WTC11 (cell line): ENCODE measurements at regions not wholly inside any gene's neighbourhood (a gene's known extent, or its start where the extent isn't known, plus 50 kb on each side); places are given as distances from the start of the nearest gene placed in this dataset.

Source experiments
- ATAC-seq: fragments of 200-7000 bp; cut with Tn5 transposase; 2 replicates; pipeline ENCODE4 v1.10.0; 2021; ENCODE audit warnings: mild to moderate bottlenecking, moderate library complexity
- CTCF ChIA-PET: fragments of 300-600 bp; sonication (Branson Sonifier 250); formaldehyde crosslinking; loops from one replicate; lab custom pipeline; 2021; ENCODE audit warnings: antibody characterized with exemption; lab: Charles Lee
- POLR2A ChIA-PET: fragments of 350-600 bp; sonication (Branson Sonifier 250); formaldehyde crosslinking; loops from one replicate; lab custom pipeline; 2021; ENCODE audit warnings: antibody characterized with exemption; lab: Charles Lee
- DNase-seq: peaks from one replicate; pipeline ENCODE4 v3.0.0; 2021; ENCODE audit warnings: low spot score
- H3K27ac Mint-ChIP-seq: 2 replicates; pipeline ENCODE4 v1.8.0; 2021; ENCODE audit warnings: mixed read lengths
- H3K27me3 Mint-ChIP-seq: 2 replicates; pipeline ENCODE4 v1.8.0; 2021; ENCODE audit warnings: low read depth, mild to moderate bottlenecking, moderate library complexity, mixed read lengths
- H3K36me3 Mint-ChIP-seq: 2 replicates; pipeline ENCODE4 v1.8.0; 2021; ENCODE audit warnings: mixed read lengths
- H3K4me1 Mint-ChIP-seq: 2 replicates; pipeline ENCODE4 v1.8.0; 2022; ENCODE audit warnings: mixed read lengths
- H3K4me3 Mint-ChIP-seq: 2 replicates; pipeline ENCODE4 v1.8.0; 2021; ENCODE audit warnings: mild to moderate bottlenecking, moderate library complexity, mixed read lengths
- H3K9me3 Mint-ChIP-seq: 2 replicates; pipeline ENCODE4 v1.8.0; 2021; ENCODE audit warnings: mixed read lengths
- CREB1 ChIP-seq: sonication (generic); formaldehyde crosslinking; IDR thresholded peaks from 2 replicates; pipeline ENCODE4 v1.8.0; 2023; ENCODE audit warnings: mild to moderate bottlenecking, missing genetic modification reagents
- EMX1 ChIP-seq: fragments of 250-450 bp; sonication (Bioruptor Pico); IDR thresholded peaks from 2 replicates; pipeline ENCODE4 v1.8.0; 2021; ENCODE audit warnings: mild to moderate bottlenecking
- FOXP1 ChIP-seq: sonication (generic); formaldehyde crosslinking; IDR thresholded peaks from 2 replicates; pipeline ENCODE4 v1.8.0; 2022; ENCODE audit warnings: missing genetic modification reagents, mild to moderate bottlenecking, moderate library complexity, borderline replicate concordance
- GABPB1 ChIP-seq: sonication (generic); formaldehyde crosslinking; IDR thresholded peaks from 2 replicates; pipeline ENCODE4 v1.8.1; 2023; ENCODE audit warnings: mild to moderate bottlenecking, missing genetic modification reagents
- IRF2 ChIP-seq: sonication (generic); formaldehyde crosslinking; IDR thresholded peaks from 2 replicates; pipeline ENCODE4 v1.8.0; 2022; ENCODE audit warnings: low read depth, missing genetic modification reagents, borderline replicate concordance
- JUN ChIP-seq: sonication (generic); formaldehyde crosslinking; IDR thresholded peaks from 2 replicates; pipeline ENCODE4 v1.8.0; 2023; ENCODE audit warnings: mild to moderate bottlenecking, missing genetic modification reagents
- KAT7 ChIP-seq: sonication (generic); formaldehyde crosslinking; IDR thresholded peaks from 2 replicates; pipeline ENCODE4 v1.8.1; 2023; ENCODE audit warnings: missing genetic modification reagents, mild to moderate bottlenecking, borderline replicate concordance
- MYBL2 ChIP-seq: sonication (generic); formaldehyde crosslinking; IDR thresholded peaks from 2 replicates; pipeline ENCODE4 v1.8.1; 2023; ENCODE audit warnings: mild to moderate bottlenecking, moderate library complexity, missing genetic modification reagents
- NFATC4 ChIP-seq: fragments of 250-450 bp; sonication (Bioruptor Pico); IDR thresholded peaks from 2 replicates; pipeline ENCODE4 v1.9.0; 2021; ENCODE audit warnings: mild to moderate bottlenecking
- NFE2L1 ChIP-seq: sonication (generic); formaldehyde crosslinking; IDR thresholded peaks from 2 replicates; pipeline ENCODE4 v1.8.1; 2023; ENCODE audit warnings: missing genetic modification reagents
- TCF7 ChIP-seq: sonication (generic); formaldehyde crosslinking; IDR thresholded peaks from 2 replicates; pipeline ENCODE4 v1.8.0; 2022; ENCODE audit warnings: mild to moderate bottlenecking, low read depth, missing genetic modification reagents, moderate library complexity
- TP53 ChIP-seq: sonication (generic); formaldehyde crosslinking; IDR thresholded peaks from 2 replicates; pipeline ENCODE4 v1.8.1; 2023; ENCODE audit warnings: mild to moderate bottlenecking, missing genetic modification reagents
- ZNF138 ChIP-seq: sonication (generic); formaldehyde crosslinking; conservative IDR thresholded peaks from 2 replicates; pipeline ENCODE4 v1.8.1; 2022; ENCODE audit warnings: mild to moderate bottlenecking, moderate library complexity, missing genetic modification reagents
- ZNF317 ChIP-seq: sonication (generic); formaldehyde crosslinking; IDR thresholded peaks from 2 replicates; pipeline ENCODE4 v1.8.1; 2023; ENCODE audit warnings: low read depth, mild to moderate bottlenecking, moderate library complexity, missing genetic modification reagents, borderline replicate concordance
- TF ChIP-seq, protein P1 (sequence below): fragments of 250-450 bp; sonication (Bioruptor Pico); IDR thresholded peaks from 2 replicates; pipeline ENCODE4 v2.1.2; 2022; ENCODE audit warnings: mild to moderate bottlenecking, moderate library complexity
- TF ChIP-seq, protein P2 (sequence below): fragments of 250-450 bp; sonication (Bioruptor Pico); IDR thresholded peaks from 2 replicates; pipeline ENCODE4 v1.9.0; 2021; ENCODE audit warnings: mild to moderate bottlenecking
- TF ChIP-seq, protein P3 (sequence below): sonication (generic); formaldehyde crosslinking; IDR thresholded peaks from 2 replicates; pipeline ENCODE4 v1.8.1; 2022; ENCODE audit warnings: mild to moderate bottlenecking, moderate library complexity, missing genetic modification reagents
- TF ChIP-seq, protein P4 (sequence below): sonication (generic); formaldehyde crosslinking; IDR thresholded peaks from 2 replicates; pipeline ENCODE4 v1.8.1; 2023; ENCODE audit warnings: mild to moderate bottlenecking, missing genetic modification reagents, moderate library complexity
- TF ChIP-seq, protein P5 (sequence below): sonication (generic); formaldehyde crosslinking; IDR thresholded peaks from 2 replicates; pipeline ENCODE4 v1.8.1; 2023; ENCODE audit warnings: mild to moderate bottlenecking, moderate library complexity, missing genetic modification reagents
- TF ChIP-seq, protein P6 (sequence below): sonication (generic); formaldehyde crosslinking; IDR thresholded peaks from 2 replicates; pipeline ENCODE4 v1.8.0; 2022; ENCODE audit warnings: mild to moderate bottlenecking, missing genetic modification reagents
- TF ChIP-seq, protein P7 (sequence below): fragments of 200-600 bp; IDR thresholded peaks from 2 replicates; pipeline ENCODE4 v1.8.0; 2022; ENCODE audit warnings: antibody characterized with exemption

DNA sequence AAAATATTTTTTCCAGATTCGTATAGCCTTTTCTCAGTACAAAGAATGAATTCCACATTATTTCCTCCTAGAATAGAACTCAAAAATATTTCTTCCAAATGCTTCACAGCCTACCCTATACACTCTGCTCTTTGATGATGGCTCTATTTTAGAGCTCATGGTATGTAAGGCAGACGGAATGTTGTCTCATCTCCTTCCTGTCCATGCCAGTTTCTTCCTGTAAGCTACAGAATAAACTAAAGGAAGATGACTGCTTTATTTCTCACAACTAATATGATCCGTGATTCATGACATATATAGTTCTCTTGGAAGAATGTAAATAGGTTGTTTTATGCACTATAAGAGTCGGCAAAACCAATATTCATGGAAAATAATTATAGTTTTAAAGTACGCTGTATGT is 723.1 kb downstream of the CDH11 start:
- no peaks in the 10 kb centered on the region for H3K4me1 Mint-ChIP-seq
- POLR2A ChIA-PET, result no interaction called here
- H3K27me3 Mint-ChIP-seq, result no peaks in the 10 kb centered on the region
- TF ChIP-seq, protein P1, sequence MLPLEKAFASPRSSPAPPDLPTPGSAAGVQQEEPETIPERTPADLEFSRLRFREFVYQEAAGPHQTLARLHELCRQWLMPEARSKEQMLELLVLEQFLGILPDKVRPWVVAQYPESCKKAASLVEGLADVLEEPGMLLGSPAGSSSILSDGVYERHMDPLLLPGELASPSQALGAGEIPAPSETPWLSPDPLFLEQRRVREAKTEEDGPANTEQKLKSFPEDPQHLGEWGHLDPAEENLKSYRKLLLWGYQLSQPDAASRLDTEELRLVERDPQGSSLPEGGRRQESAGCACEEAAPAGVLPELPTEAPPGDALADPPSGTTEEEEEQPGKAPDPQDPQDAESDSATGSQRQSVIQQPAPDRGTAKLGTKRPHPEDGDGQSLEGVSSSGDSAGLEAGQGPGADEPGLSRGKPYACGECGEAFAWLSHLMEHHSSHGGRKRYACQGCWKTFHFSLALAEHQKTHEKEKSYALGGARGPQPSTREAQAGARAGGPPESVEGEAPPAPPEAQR, result no peak
- TF ChIP-seq, protein P2, sequence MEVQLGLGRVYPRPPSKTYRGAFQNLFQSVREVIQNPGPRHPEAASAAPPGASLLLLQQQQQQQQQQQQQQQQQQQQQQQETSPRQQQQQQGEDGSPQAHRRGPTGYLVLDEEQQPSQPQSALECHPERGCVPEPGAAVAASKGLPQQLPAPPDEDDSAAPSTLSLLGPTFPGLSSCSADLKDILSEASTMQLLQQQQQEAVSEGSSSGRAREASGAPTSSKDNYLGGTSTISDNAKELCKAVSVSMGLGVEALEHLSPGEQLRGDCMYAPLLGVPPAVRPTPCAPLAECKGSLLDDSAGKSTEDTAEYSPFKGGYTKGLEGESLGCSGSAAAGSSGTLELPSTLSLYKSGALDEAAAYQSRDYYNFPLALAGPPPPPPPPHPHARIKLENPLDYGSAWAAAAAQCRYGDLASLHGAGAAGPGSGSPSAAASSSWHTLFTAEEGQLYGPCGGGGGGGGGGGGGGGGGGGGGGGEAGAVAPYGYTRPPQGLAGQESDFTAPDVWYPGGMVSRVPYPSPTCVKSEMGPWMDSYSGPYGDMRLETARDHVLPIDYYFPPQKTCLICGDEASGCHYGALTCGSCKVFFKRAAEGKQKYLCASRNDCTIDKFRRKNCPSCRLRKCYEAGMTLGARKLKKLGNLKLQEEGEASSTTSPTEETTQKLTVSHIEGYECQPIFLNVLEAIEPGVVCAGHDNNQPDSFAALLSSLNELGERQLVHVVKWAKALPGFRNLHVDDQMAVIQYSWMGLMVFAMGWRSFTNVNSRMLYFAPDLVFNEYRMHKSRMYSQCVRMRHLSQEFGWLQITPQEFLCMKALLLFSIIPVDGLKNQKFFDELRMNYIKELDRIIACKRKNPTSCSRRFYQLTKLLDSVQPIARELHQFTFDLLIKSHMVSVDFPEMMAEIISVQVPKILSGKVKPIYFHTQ (CRISPR knock-in tag), result no peak
- TF ChIP-seq NFATC4 (no peak), FOXP1 (no peak), TP53 (CRISPR knock-in tag) (no peak), ZNF317 (CRISPR knock-in tag) (no peak), NFE2L1 (CRISPR knock-in tag) (no peak), GABPB1 (CRISPR knock-in tag) (no peak), KAT7 (CRISPR knock-in tag) (no peak)
- TF ChIP-seq, protein P3, sequence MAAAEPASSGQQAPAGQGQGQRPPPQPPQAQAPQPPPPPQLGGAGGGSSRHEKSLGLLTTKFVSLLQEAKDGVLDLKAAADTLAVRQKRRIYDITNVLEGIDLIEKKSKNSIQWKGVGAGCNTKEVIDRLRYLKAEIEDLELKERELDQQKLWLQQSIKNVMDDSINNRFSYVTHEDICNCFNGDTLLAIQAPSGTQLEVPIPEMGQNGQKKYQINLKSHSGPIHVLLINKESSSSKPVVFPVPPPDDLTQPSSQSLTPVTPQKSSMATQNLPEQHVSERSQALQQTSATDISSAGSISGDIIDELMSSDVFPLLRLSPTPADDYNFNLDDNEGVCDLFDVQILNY (CRISPR knock-in tag), result no peak
- TF ChIP-seq, all 79 proteins: peak for 0
- no peak for DNase-seq
- Mint-ChIP-seq H3K4me3 (no peak overlapping the region), H3K36me3 (0 out of 2 replicates have a peak, but pooled peaks cover 2% of the 10 kb centered on the region), H3K9me3 (peaks cover 4% of the 10 kb centered on the region; the same call in 1 of the 2 replicates), H3K27ac (no peak overlapping the region)
- ATAC-seq, result no peak
- CTCF ChIA-PET, result no interaction called here

DNA sequence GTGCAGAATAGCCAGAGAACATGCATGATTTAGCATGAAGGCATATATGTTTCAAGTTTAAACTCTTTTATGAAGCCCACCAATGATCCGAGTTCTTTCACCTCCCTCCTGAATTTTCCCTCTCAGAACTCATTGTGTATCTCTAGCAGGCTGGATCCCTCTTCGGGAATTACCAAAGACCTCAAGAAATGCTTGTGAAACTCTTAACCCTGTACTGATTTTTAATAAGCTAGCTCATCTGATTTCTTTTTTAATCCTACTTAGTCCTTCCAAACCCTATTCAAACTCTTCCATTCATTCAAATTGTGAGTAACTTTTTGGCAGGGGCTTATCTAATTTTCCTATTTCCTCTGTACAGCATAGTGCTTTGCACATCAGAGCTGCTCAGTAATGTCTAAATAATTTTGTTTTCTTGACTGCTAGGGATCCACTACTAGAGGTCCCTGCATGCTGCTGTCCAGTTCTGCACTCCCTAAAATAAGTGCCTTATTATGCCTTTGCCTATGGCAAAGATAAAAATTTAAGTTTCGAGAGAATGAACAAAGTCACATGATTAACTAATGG is 723.8 kb downstream of the CDH11 start:
- DNase-seq (no peak), ATAC-seq (no peak)
- no peak overlapping the region for H3K4me3 Mint-ChIP-seq
- POLR2A ChIA-PET, result no interaction called here
- no peaks in the 10 kb centered on the region for H3K27me3 Mint-ChIP-seq
- peaks cover 4% of the 10 kb centered on the region; the same call in 1 of the 2 replicates for H3K9me3 Mint-ChIP-seq
- no peak for TF ChIP-seq EMX1 (CRISPR knock-in tag)
- TF ChIP-seq, protein P4, sequence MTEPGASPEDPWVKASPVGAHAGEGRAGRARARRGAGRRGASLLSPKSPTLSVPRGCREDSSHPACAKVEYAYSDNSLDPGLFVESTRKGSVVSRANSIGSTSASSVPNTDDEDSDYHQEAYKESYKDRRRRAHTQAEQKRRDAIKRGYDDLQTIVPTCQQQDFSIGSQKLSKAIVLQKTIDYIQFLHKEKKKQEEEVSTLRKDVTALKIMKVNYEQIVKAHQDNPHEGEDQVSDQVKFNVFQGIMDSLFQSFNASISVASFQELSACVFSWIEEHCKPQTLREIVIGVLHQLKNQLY (CRISPR knock-in tag), result no peak
- no peak for TF ChIP-seq ZNF138 (CRISPR knock-in tag)
- H3K36me3 Mint-ChIP-seq, result 0 out of 2 replicates have a peak, but pooled peaks cover 2% of the 10 kb centered on the region
- CTCF ChIA-PET, result no interaction called here
- H3K27ac Mint-ChIP-seq, result no peak overlapping the region
- no peaks in the 10 kb centered on the region for H3K4me1 Mint-ChIP-seq

DNA sequence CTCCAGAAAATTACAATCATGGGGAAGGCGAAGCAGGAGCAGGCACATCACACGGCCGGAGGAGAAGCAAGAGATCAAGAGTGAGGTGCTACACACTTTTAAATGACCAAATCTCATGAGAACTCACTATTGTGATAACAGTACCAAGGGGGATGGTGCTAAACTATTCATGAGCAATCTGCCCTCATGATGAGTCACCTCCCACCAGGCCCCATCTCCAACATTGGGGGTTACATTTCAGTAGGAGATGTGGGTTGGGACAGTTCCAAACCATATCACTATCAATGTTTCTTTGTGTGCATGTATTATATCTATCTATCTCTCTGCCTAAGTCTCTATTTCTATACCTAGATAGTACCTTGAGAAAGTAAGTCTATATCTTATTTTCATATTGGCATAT is 724.8 kb downstream of the CDH11 start:
- no peak for ATAC-seq
- H3K9me3 Mint-ChIP-seq, result peaks cover 4% of the 10 kb centered on the region; the same call in 1 of the 2 replicates
- H3K27ac Mint-ChIP-seq, result no peak overlapping the region
- CTCF ChIA-PET, result no interaction called here
- 0 out of 2 replicates have a peak, but pooled peaks cover 2% of the 10 kb centered on the region for H3K36me3 Mint-ChIP-seq
- H3K4me1 Mint-ChIP-seq, result no peaks in the 10 kb centered on the region
- no peaks in the 10 kb centered on the region for H3K27me3 Mint-ChIP-seq
- no peak for DNase-seq
- no peak overlapping the region for H3K4me3 Mint-ChIP-seq
- POLR2A ChIA-PET, result no interaction called here
- TF ChIP-seq TP53 (CRISPR knock-in tag) (no peak), IRF2 (CRISPR knock-in tag) (no peak), ZNF138 (CRISPR knock-in tag) (no peak), JUN (CRISPR knock-in tag) (no peak), MYBL2 (CRISPR knock-in tag) (no peak), CREB1 (CRISPR knock-in tag) (no peak), TCF7 (CRISPR knock-in tag) (no peak)
- TF ChIP-seq, protein P5, sequence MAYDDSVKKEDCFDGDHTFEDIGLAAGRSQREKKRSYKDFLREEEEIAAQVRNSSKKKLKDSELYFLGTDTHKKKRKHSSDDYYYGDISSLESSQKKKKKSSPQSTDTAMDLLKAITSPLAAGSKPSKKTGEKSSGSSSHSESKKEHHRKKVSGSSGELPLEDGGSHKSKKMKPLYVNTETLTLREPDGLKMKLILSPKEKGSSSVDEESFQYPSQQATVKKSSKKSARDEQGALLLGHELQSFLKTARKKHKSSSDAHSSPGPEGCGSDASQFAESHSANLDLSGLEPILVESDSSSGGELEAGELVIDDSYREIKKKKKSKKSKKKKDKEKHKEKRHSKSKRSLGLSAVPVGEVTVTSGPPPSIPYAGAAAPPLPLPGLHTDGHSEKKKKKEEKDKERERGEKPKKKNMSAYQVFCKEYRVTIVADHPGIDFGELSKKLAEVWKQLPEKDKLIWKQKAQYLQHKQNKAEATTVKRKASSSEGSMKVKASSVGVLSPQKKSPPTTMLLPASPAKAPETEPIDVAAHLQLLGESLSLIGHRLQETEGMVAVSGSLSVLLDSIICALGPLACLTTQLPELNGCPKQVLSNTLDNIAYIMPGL (CRISPR knock-in tag), result no peak
- TF ChIP-seq, protein P6, sequence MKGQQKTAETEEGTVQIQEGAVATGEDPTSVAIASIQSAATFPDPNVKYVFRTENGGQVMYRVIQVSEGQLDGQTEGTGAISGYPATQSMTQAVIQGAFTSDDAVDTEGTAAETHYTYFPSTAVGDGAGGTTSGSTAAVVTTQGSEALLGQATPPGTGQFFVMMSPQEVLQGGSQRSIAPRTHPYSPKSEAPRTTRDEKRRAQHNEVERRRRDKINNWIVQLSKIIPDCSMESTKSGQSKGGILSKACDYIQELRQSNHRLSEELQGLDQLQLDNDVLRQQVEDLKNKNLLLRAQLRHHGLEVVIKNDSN (CRISPR knock-in tag), result no peak
- TF ChIP-seq, protein P7, sequence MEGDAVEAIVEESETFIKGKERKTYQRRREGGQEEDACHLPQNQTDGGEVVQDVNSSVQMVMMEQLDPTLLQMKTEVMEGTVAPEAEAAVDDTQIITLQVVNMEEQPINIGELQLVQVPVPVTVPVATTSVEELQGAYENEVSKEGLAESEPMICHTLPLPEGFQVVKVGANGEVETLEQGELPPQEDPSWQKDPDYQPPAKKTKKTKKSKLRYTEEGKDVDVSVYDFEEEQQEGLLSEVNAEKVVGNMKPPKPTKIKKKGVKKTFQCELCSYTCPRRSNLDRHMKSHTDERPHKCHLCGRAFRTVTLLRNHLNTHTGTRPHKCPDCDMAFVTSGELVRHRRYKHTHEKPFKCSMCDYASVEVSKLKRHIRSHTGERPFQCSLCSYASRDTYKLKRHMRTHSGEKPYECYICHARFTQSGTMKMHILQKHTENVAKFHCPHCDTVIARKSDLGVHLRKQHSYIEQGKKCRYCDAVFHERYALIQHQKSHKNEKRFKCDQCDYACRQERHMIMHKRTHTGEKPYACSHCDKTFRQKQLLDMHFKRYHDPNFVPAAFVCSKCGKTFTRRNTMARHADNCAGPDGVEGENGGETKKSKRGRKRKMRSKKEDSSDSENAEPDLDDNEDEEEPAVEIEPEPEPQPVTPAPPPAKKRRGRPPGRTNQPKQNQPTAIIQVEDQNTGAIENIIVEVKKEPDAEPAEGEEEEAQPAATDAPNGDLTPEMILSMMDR, result no peak
